ENCODE measurements at regions not wholly inside any gene's neighbourhood (a gene's known extent, or its start where the extent isn't known, plus 50 kb on each side); places are given as distances from the start of the nearest gene placed in this dataset.

GRCh38 chr7:381211-382042, 91.5 kb downstream of the FOXL3 start:
- Mint-ChIP-seq H3K36me3 (no peaks in the 10 kb centered on the region), H3K9me3 (peaks cover 2 to 26% (median 17%) of the 10 kb centered on the region in 7 donors), H3K27me3 (ENCODE audit: low read depth in 3 of 3) (peaks cover 17 to 59% (median 42%) of the 10 kb centered on the region in 3 donors), H3K4me1 (peaks cover 19% of the 10 kb centered on the region), H3K4me3 (peak overlapping the region in 1 of 2 donors; percentile 46), H3K27ac (no peak overlapping the region)
- Histone ChIP-seq H3K27me3 (ENCODE audit: control insufficient read depth in 2 of 2, insufficient read depth in 2 of 2, low read length in 2 of 2) (peaks cover 0 to 40% of the 10 kb centered on the region in 2 donors), H3K4me2 (replicated peaks; ENCODE audit: extremely low read depth, low read length, poor library complexity, severe bottlenecking) (no peak overlapping the region), H3K9me3 (replicated peaks in 1 of 2; ENCODE audit: control insufficient read depth in 1 of 2, insufficient read depth in 1 of 2, low read length in 2 of 2) (peaks cover 0 to 9% of the 10 kb centered on the region in 2 donors), H3K27ac (ENCODE audit: low read depth in 1 of 2, low read length in 2 of 2) (no peak overlapping the region), H3K36me3 (replicated peaks in 1 of 2; ENCODE audit: control insufficient read depth in 1 of 2, insufficient read depth in 2 of 2, low read length in 2 of 2) (no peaks in the 10 kb centered on the region), H2AFZ (ENCODE audit: insufficient read depth, low read depth, low read length, poor library complexity, severe bottlenecking) (no peak overlapping the region), H3K4me1 (ENCODE audit: control insufficient read depth in 1 of 2, insufficient read depth in 2 of 2, low read length in 2 of 2) (peaks cover 5 to 8% of the 10 kb centered on the region in 2 donors), H3K9ac (ENCODE audit: insufficient read depth, low read length, poor library complexity, severe bottlenecking) (no peak overlapping the region), H3K79me2 (ENCODE audit: insufficient read depth, low read length) (no peaks in the 10 kb centered on the region), H4K20me1 (ENCODE audit: insufficient read depth, low read length) (no peaks in the 10 kb centered on the region), H3K4me3 (replicated peaks in 1 of 3; ENCODE audit: low read depth in 2 of 3, low read length in 3 of 3) (no peak overlapping the region)
- 45% methylated on average over 22 of the region's 23 CpGs for WGBS (ENCODE audit: insufficient coverage)
- TF ChIP-seq CTCF (IDR thresholded peaks at IDR 0.05) = no peak
- DNase-seq = no peak
- intact Hi-C loops (cut with micrococcal nuclease) = no loop called here

- 20% methylated on average over 2 of the region's 5 CpGs for WGBS (ENCODE audit: insufficient coverage)
- Mint-ChIP-seq H3K36me3 (no peaks in the 10 kb centered on the region), H3K4me3 (peak overlapping the region in 1 of 2 donors; percentile 33), H3K27ac (no peak overlapping the region), H3K9me3 (peaks cover 2 to 29% (median 20%) of the 10 kb centered on the region in 7 donors), H3K4me1 (peaks cover 19% of the 10 kb centered on the region), H3K27me3 (ENCODE audit: low read depth in 3 of 3) (peaks cover 17 to 53% (median 41%) of the 10 kb centered on the region in 3 donors)
- H2AFZ ChIP-seq (ENCODE audit: insufficient read depth, low read depth, low read length, poor library complexity, severe bottlenecking) = no peak overlapping the region
- no peaks in the 10 kb centered on the region for H4K20me1 ChIP-seq (ENCODE audit: insufficient read depth, low read length)
- H3K79me2 ChIP-seq (ENCODE audit: insufficient read depth, low read length) = no peaks in the 10 kb centered on the region
- H3K9me3 ChIP-seq (replicated peaks in 1 of 2; ENCODE audit: control insufficient read depth in 1 of 2, insufficient read depth in 1 of 2, low read length in 2 of 2) = peaks cover 0 to 13% of the 10 kb centered on the region in 2 donors
- peaks cover 5 to 8% of the 10 kb centered on the region in 2 donors for H3K4me1 ChIP-seq (ENCODE audit: control insufficient read depth in 1 of 2, insufficient read depth in 2 of 2, low read length in 2 of 2)
- no peak overlapping the region for H3K4me3 ChIP-seq (replicated peaks in 1 of 3; ENCODE audit: low read depth in 2 of 3, low read length in 3 of 3)
- no peak overlapping the region for H3K9ac ChIP-seq (ENCODE audit: insufficient read depth, low read length, poor library complexity, severe bottlenecking)
- no peak overlapping the region for H3K4me2 ChIP-seq (replicated peaks; ENCODE audit: extremely low read depth, low read length, poor library complexity, severe bottlenecking)
- no peak for DNase-seq
- peaks cover 0 to 35% of the 10 kb centered on the region in 2 donors for H3K27me3 ChIP-seq (ENCODE audit: control insufficient read depth in 2 of 2, insufficient read depth in 2 of 2, low read length in 2 of 2)
- no peak overlapping the region for H3K27ac ChIP-seq (ENCODE audit: low read depth in 1 of 2, low read length in 2 of 2)
- no peaks in the 10 kb centered on the region for H3K36me3 ChIP-seq (replicated peaks in 1 of 2; ENCODE audit: control insufficient read depth in 1 of 2, insufficient read depth in 2 of 2, low read length in 2 of 2)
- intact Hi-C loops (cut with micrococcal nuclease) = no loop called here
- TF ChIP-seq CTCF (IDR thresholded peaks at IDR 0.05) = no peak
These were observed 92.1 kb downstream of the FOXL3 start for GRCh38 chr7:382043-382400.

All from CD14-positive monocyte (primary cell).